Lung (tissue), 11 donors: ENCODE measurements at regions not wholly inside any gene's neighbourhood (a gene's known extent, or its start where the extent isn't known, plus 50 kb on each side); places are given as distances from the start of the nearest gene placed in this dataset.

ENCODE experiments used
- ATAC-seq: fragments of 200-7000 bp; cut with Tn5 transposase; one replicate; pipeline ENCODE4 v1.9.1; 2020; ENCODE audit warnings: moderate number of reproducible peaks; ENCODE audit not compliant: insufficient read depth, low FRiP score
- DNase-seq, 3 donors: peaks; one replicate each; pipeline ENCODE4 v3.0.0-alpha.2; 2013 to 2017
- H3K27ac ChIP-seq, 2 donors: one replicate each; pipeline ENCODE4 v1.5.1; 2013; ENCODE audit warnings: mild to moderate bottlenecking in 2 of 2, moderate library complexity in 2 of 2, control low read depth in 1 of 2, inconsistent platforms in 1 of 2, low read depth in 1 of 2, low read length in 1 of 2
- H3K27me3 ChIP-seq, 3 donors: one replicate each; pipeline ENCODE4 v1.5.1; 2013; ENCODE audit warnings: low read length in 2 of 3; ENCODE audit not compliant: control insufficient read depth in 3 of 3, insufficient read depth in 3 of 3
- H3K36me3 ChIP-seq, 4 donors: one replicate each; pipeline ENCODE4 v1.5.1; 2013; ENCODE audit warnings: low read length in 4 of 4, mild to moderate bottlenecking in 1 of 4, moderate library complexity in 1 of 4; ENCODE audit not compliant: control insufficient read depth in 4 of 4, insufficient read depth in 4 of 4
- H3K4me1 ChIP-seq, 5 donors: one replicate each; pipeline ENCODE4 v1.5.1; 2013; ENCODE audit warnings: low read length in 5 of 5, mild to moderate bottlenecking in 2 of 5, moderate library complexity in 1 of 5; ENCODE audit not compliant: control insufficient read depth in 5 of 5, insufficient read depth in 5 of 5
- H3K4me3 ChIP-seq: one replicate; pipeline ENCODE4 v1.5.1; 2013; ENCODE audit warnings: mild to moderate bottlenecking, control low read depth, moderate library complexity
- H3K9ac ChIP-seq, 2 donors: one replicate each; pipeline ENCODE4 v1.5.1; 2013; ENCODE audit warnings: low read length in 2 of 2, control low read depth in 1 of 2; ENCODE audit not compliant: insufficient read depth in 1 of 2
- H3K9me3 ChIP-seq, 4 donors: one replicate each; pipeline ENCODE4 v1.5.1; 2013; ENCODE audit warnings: low read length in 3 of 4, mild to moderate bottlenecking in 1 of 4, moderate library complexity in 1 of 4; ENCODE audit not compliant: control insufficient read depth in 4 of 4, insufficient read depth in 3 of 4
- CTCF ChIP-seq: IDR thresholded peaks from 2 replicates; pipeline ENCODE4 v1.5.1; 2012; ENCODE audit warnings: mild to moderate bottlenecking; ENCODE audit errors: control extremely low read depth, extremely low read depth
- WGBS, 2 donors: extraction: QIAGEN DNeasy Blood & Tissue Kit; methylation state at CpG; one replicate each; pipeline ENCODE4 v1.1.7; 2013; 5-methylcytosine and 5-hydroxymethylcytosine counted together
- donor health status: control.
- donor health status: control.
- donor health status: Bipolar disorder and iron deficiency.
- donor health status: healthy.
- donor health status: DM: yes; HTN: yes; CAD: no.

DNA sequence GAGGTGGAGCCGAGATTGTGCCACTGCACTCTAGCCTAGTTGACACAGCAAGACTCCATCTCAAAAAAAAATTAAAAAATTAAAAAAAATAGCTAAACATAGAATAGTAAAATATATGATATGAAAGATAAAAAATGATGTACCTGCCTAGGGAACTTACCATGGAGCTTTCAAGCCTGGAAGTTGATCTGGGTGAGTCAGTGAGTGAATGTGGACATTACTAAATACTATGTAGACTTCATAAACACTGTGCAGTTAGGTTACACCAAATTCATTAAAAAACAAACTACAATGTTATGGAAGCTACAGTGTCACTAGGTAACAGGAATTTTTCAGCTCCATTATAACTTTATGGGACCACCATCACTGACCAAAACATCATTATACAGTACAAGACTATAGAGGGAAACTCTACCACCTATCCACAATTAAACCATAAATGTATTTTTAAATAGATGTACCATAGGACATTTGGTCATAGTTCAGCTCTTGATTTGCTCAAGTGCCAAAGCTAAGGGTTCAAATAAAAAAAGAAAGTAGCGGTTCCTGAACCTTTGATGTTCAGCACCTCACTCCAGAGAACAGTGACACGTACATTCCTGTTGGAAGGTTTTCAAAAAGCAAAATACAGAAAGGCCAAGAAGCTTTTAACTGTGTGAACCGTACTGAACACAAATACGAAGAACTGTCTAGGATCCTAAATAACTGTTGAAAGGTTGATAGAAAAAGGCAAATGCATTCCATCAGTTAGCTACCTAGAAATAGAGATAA, 52.4 kb upstream of the SPDEF start:
- DNase-seq (no peak), ATAC-seq (no peak)
- no peak overlapping the region for H3K4me3 ChIP-seq
- no peak for TF ChIP-seq CTCF
- peaks cover 0 to 12% (median 3%) of the 10 kb centered on the region in 4 donors for H3K36me3 ChIP-seq
- 92 to 96% methylated on average over 5 of the region's 5 CpGs for WGBS, 2 donors
- no peaks in the 10 kb centered on the region for H3K27me3 ChIP-seq
- H3K9ac ChIP-seq = no peak overlapping the region
- peaks cover 0 to 11% (median 0%) of the 10 kb centered on the region in 5 donors for H3K4me1 ChIP-seq
- no peaks in the 10 kb centered on the region for H3K9me3 ChIP-seq
- no peak overlapping the region for H3K27ac ChIP-seq

- no peaks in the 10 kb centered on the region for H3K9me3 ChIP-seq
- no peak overlapping the region for H3K4me3 ChIP-seq
- no peak overlapping the region for H3K27ac ChIP-seq
- DNase-seq (no peak), ATAC-seq (no peak)
- peaks cover 0 to 10% (median 3%) of the 10 kb centered on the region in 4 donors for H3K36me3 ChIP-seq
- TF ChIP-seq CTCF = no peak
- H3K4me1 ChIP-seq = peaks cover 0 to 11% (median 2%) of the 10 kb centered on the region in 5 donors
- 95 to 96% methylated on average over 11 of the region's 11 CpGs for WGBS, 2 donors
- no peak overlapping the region for H3K9ac ChIP-seq
- H3K27me3 ChIP-seq = no peaks in the 10 kb centered on the region
Measured at GRCh38 chr6:34606477-34607265, 50.5 kb upstream of the SPDEF start.
